ENCODE measurements at regions not wholly inside any gene's neighbourhood (a gene's known extent, or its start where the extent isn't known, plus 50 kb on each side); places are given as distances from the start of the nearest gene placed in this dataset.
"Not testable (repeated sequence)": the region's sequence is repeated elsewhere in the genome, so short reads cannot be mapped to it uniquely, and the experiment has no call there.

GRCh38 chrX:128759745-128760144 lies 707.5 kb upstream of the ACTRT1 start:
- no peak for DNase-seq

GRCh38 chrX:128759177-128759576 lies 707.0 kb upstream of the ACTRT1 start:
- DNase-seq: no peak

- no peak for DNase-seq
These were observed 701.9 kb upstream of the ACTRT1 start for GRCh38 chrX:128754130-128754529.

- DNase-seq: no peak
These were observed 687.3 kb upstream of the ACTRT1 start for GRCh38 chrX:128739539-128739938.

- no peak for DNase-seq
These were observed 676.7 kb upstream of the ACTRT1 start for GRCh38 chrX:128728943-128729342.

GRCh38 chrX:128717635-128718578 lies 665.7 kb upstream of the ACTRT1 start:
- no peak for DNase-seq

GRCh38 chrX:128714425-128714824 lies 662.2 kb upstream of the ACTRT1 start:
- no peak for DNase-seq

- no peak for DNase-seq
These were observed 647.6 kb upstream of the ACTRT1 start for GRCh38 chrX:128699716-128700285.

- peak; percentile 82 for DNase-seq
These were observed 646.5 kb upstream of the ACTRT1 start for GRCh38 chrX:128698573-128699181.

GRCh38 chrX:128691872-128692271 lies 639.7 kb upstream of the ACTRT1 start:
- DNase-seq: no peak

- no peak for DNase-seq
These were observed 633.2 kb upstream of the ACTRT1 start for GRCh38 chrX:128685387-128685786.

- no peak for DNase-seq
These were observed 624.4 kb upstream of the ACTRT1 start for GRCh38 chrX:128676651-128677050.

GRCh38 chrX:128674326-128675086 lies 622.3 kb upstream of the ACTRT1 start:
- DNase-seq: not testable (repeated sequence)

- no peak for DNase-seq
These were observed 612.0 kb upstream of the ACTRT1 start for GRCh38 chrX:128664211-128664610.

- no peak for DNase-seq
These were observed 601.4 kb upstream of the ACTRT1 start for GRCh38 chrX:128653524-128654060.

GRCh38 chrX:128650326-128650725 lies 598.1 kb upstream of the ACTRT1 start:
- no peak for DNase-seq

GRCh38 chrX:128634754-128635153 lies 582.6 kb upstream of the ACTRT1 start:
- no peak for DNase-seq

GRCh38 chrX:128623361-128623760 lies 571.2 kb upstream of the ACTRT1 start:
- DNase-seq: no peak

- DNase-seq: no peak
These were observed 570.1 kb upstream of the ACTRT1 start for GRCh38 chrX:128622296-128622695.

- no peak for DNase-seq
These were observed 567.3 kb upstream of the ACTRT1 start for GRCh38 chrX:128619490-128619889.

GRCh38 chrX:128616933-128617332 lies 564.7 kb upstream of the ACTRT1 start:
- DNase-seq: no peak

GRCh38 chrX:128606817-128607216 lies 554.6 kb upstream of the ACTRT1 start:
- not testable (repeated sequence) for DNase-seq
